Naive thymus-derived CD4-positive, alpha-beta T cell (primary cell): ENCODE measurements at regions not wholly inside any gene's neighbourhood (a gene's known extent, or its start where the extent isn't known, plus 50 kb on each side); places are given as distances from the start of the nearest gene placed in this dataset.

Experiments
- ATAC-seq: fragments of 150-1000 bp; cut with Tn5 transposase; 2 replicates; pipeline ENCODE4 v1.10.0; 2021; ENCODE audit warnings: mild to moderate bottlenecking, moderate library complexity
- CTCF ChIA-PET: fragments of 350-600 bp; sonication (Branson Sonifier 250); formaldehyde crosslinking; loops from one replicate; lab custom pipeline; 2021; ENCODE audit warnings: antibody characterized with exemption; lab: Charles Lee
- POLR2A ChIA-PET: fragments of 350-600 bp; sonication (Branson Sonifier 250); formaldehyde crosslinking; loops from one replicate; lab custom pipeline; 2021; ENCODE audit warnings: antibody characterized with exemption, inconsistent platforms; lab: Charles Lee
- DNase-seq, 9 donors: peaks; one replicate each; pipeline versions ENCODE4 v3.0.0 to v3.0.0-alpha.2; 2020 to 2022; ENCODE audit warnings: mixed read lengths in 1 of 9
- H3K27ac ChIP-seq: one replicate; pipeline ENCODE4 v1.7.0; 2013; ENCODE audit warnings: mild to moderate bottlenecking, low read depth, low read length, moderate library complexity
- H3K27me3 ChIP-seq, 2 donors: one replicate each; pipeline ENCODE4 v1.7.0; 2013; ENCODE audit warnings: low read length in 2 of 2, mild to moderate bottlenecking in 2 of 2, moderate library complexity in 2 of 2; ENCODE audit not compliant: control insufficient read depth in 2 of 2, insufficient read depth in 2 of 2
- H3K36me3 ChIP-seq, 3 experiments: 1 replicate in 2 of 3; 2 replicates in 1 of 3; pipeline ENCODE4 v1.7.0; 2013; ENCODE audit warnings: low read length in 3 of 3, mild to moderate bottlenecking in 3 of 3, moderate library complexity in 1 of 3; ENCODE audit not compliant: insufficient read depth in 3 of 3, control insufficient read depth in 2 of 3
- H3K4me1 ChIP-seq, 2 donors: one replicate each; pipeline ENCODE4 v1.7.0; 2013; ENCODE audit warnings: low read length in 2 of 2, mild to moderate bottlenecking in 2 of 2, moderate library complexity in 1 of 2; ENCODE audit not compliant: control insufficient read depth in 2 of 2, insufficient read depth in 2 of 2
- H3K4me3 ChIP-seq: 2 replicates; pipeline ENCODE4 v1.7.0; 2013; ENCODE audit warnings: mild to moderate bottlenecking, low read length
- H3K9me3 ChIP-seq, 3 experiments: 1 replicate in 2 of 3; 2 replicates in 1 of 3; pipeline ENCODE4 v1.7.0; 2013; ENCODE audit warnings: low read length in 3 of 3; ENCODE audit not compliant: control insufficient read depth in 2 of 3
- H3K27ac Mint-ChIP-seq, 9 donors: one replicate each; pipeline ENCODE4 v1.8.0; 2020 to 2022; ENCODE audit warnings: mixed read lengths in 9 of 9, mild to moderate bottlenecking in 8 of 9, moderate library complexity in 5 of 9, inconsistent platforms in 2 of 9
- H3K27me3 Mint-ChIP-seq, 5 donors: one replicate each; pipeline ENCODE4 v1.8.0; 2021 to 2022; ENCODE audit warnings: mixed read lengths in 5 of 5, mild to moderate bottlenecking in 1 of 5
- H3K36me3 Mint-ChIP-seq, 5 donors: one replicate each; pipeline ENCODE4 v1.8.0; 2020 to 2022; ENCODE audit warnings: mixed read lengths in 5 of 5, mild to moderate bottlenecking in 3 of 5, inconsistent platforms in 1 of 5
- H3K4me1 Mint-ChIP-seq, 7 donors: one replicate each; pipeline ENCODE4 v1.8.0; 2020 to 2022; ENCODE audit warnings: mixed read lengths in 7 of 7, mild to moderate bottlenecking in 3 of 7, inconsistent platforms in 1 of 7
- H3K4me3 Mint-ChIP-seq, 10 donors: one replicate each; pipeline ENCODE4 v1.8.0; 2020 to 2022; ENCODE audit warnings: mild to moderate bottlenecking in 10 of 10, mixed read lengths in 10 of 10, moderate library complexity in 6 of 10, inconsistent platforms in 2 of 10
- H3K9me3 Mint-ChIP-seq, 11 donors: one replicate each; pipeline ENCODE4 v1.8.0; 2020 to 2022; ENCODE audit warnings: mixed read lengths in 11 of 11, mild to moderate bottlenecking in 4 of 11, inconsistent platforms in 1 of 11, moderate library complexity in 1 of 11
- intact Hi-C, 2 donors: fragments of 100-400 bp; cut with micrococcal nuclease; formaldehyde crosslinking; loops; one replicate each; pipeline ENCODE4 v1.15.1; 2023

GRCh38 chr2:207449642-207450165 is 80.1 kb upstream of the CREB1 start:
- no peaks in the 10 kb centered on the region for H3K36me3 ChIP-seq
- Mint-ChIP-seq H3K9me3 (peaks cover 0 to 6% (median 0%) of the 10 kb centered on the region in 11 donors), H3K4me1 (no peaks in the 10 kb centered on the region), H3K4me3 (no peak overlapping the region), H3K36me3 (peaks cover 0 to 11% (median 4%) of the 10 kb centered on the region in 5 donors), H3K27me3 (peaks cover 0 to 10% (median 0%) of the 10 kb centered on the region in 5 donors), H3K27ac (no peak overlapping the region)
- intact Hi-C loops: no loop called here
- ChIA-PET POLR2A (interaction anchor here (0.6 kb wide), 1 partner anchor 635 kb away, joined by 3 read pairs; no protein-coding TSS in a partner anchor), CTCF (no interaction called here)
- no peaks in the 10 kb centered on the region for H3K9me3 ChIP-seq
- no peak overlapping the region for H3K27ac ChIP-seq
- ATAC-seq (no peak), DNase-seq (no peak)
- no peaks in the 10 kb centered on the region for H3K4me1 ChIP-seq
- H3K4me3 ChIP-seq: no peak overlapping the region
- H3K27me3 ChIP-seq: no peaks in the 10 kb centered on the region

- Mint-ChIP-seq H3K9me3 (peaks cover 0 to 6% (median 0%) of the 10 kb centered on the region in 11 donors), H3K36me3 (peaks cover 0 to 8% (median 4%) of the 10 kb centered on the region in 5 donors), H3K27ac (no peak overlapping the region), H3K27me3 (peaks cover 0 to 10% (median 0%) of the 10 kb centered on the region in 5 donors), H3K4me3 (no peak overlapping the region), H3K4me1 (no peaks in the 10 kb centered on the region)
- Histone ChIP-seq H3K4me3 (no peak overlapping the region), H3K27ac (no peak overlapping the region), H3K36me3 (no peaks in the 10 kb centered on the region), H3K4me1 (no peaks in the 10 kb centered on the region), H3K9me3 (no peaks in the 10 kb centered on the region), H3K27me3 (no peaks in the 10 kb centered on the region)
- no peak for DNase-seq
- CTCF ChIA-PET: no interaction called here
- intact Hi-C loops: no loop called here
- no peak for ATAC-seq
- POLR2A ChIA-PET: no interaction called here
Observed at GRCh38 chr2:207450186-207450585, 79.6 kb upstream of the CREB1 start.

GRCh38 chr2:207458582-207458981 is 71.2 kb upstream of the CREB1 start:
- H3K27ac ChIP-seq: no peak overlapping the region
- no peaks in the 10 kb centered on the region for H3K4me1 ChIP-seq
- Mint-ChIP-seq H3K9me3 (peaks cover 0 to 4% (median 0%) of the 10 kb centered on the region in 11 donors), H3K36me3 (peaks cover 0 to 9% (median 0%) of the 10 kb centered on the region in 5 donors), H3K27ac (no peak overlapping the region), H3K27me3 (no peaks in the 10 kb centered on the region), H3K4me3 (no peak overlapping the region), H3K4me1 (peaks cover 0 to 16% (median 4%) of the 10 kb centered on the region in 7 donors)
- intact Hi-C loops: no loop called here
- ChIA-PET CTCF (interaction anchor here (1.0 kb wide), 1 partner anchor 658 kb away, joined by 4 read pairs; no protein-coding TSS in a partner anchor), POLR2A (no interaction called here)
- no peaks in the 10 kb centered on the region for H3K27me3 ChIP-seq
- no peaks in the 10 kb centered on the region for H3K9me3 ChIP-seq
- H3K4me3 ChIP-seq: no peak overlapping the region
- H3K36me3 ChIP-seq: no peaks in the 10 kb centered on the region
- DNase-seq (no peak), ATAC-seq (no peak)

GRCh38 chr2:207459990-207460757 is 69.6 kb upstream of the CREB1 start:
- Histone ChIP-seq H3K9me3 (no peaks in the 10 kb centered on the region), H3K4me3 (no peak overlapping the region), H3K27ac (no peak overlapping the region), H3K36me3 (no peaks in the 10 kb centered on the region), H3K4me1 (no peaks in the 10 kb centered on the region), H3K27me3 (no peaks in the 10 kb centered on the region)
- peaks cover 0 to 20% (median 4%) of the 10 kb centered on the region in 7 donors for H3K4me1 Mint-ChIP-seq
- ATAC-seq (no peak), DNase-seq (no peak)
- H3K36me3 Mint-ChIP-seq: peaks cover 0 to 8% (median 0%) of the 10 kb centered on the region in 5 donors
- H3K4me3 Mint-ChIP-seq: no peak overlapping the region
- peak overlapping the region in 2 of 9 donors; percentile 28 to 56 for H3K27ac Mint-ChIP-seq
- H3K9me3 Mint-ChIP-seq: peaks cover 0 to under 1% (median 0%) of the 10 kb centered on the region in 11 donors
- POLR2A ChIA-PET: no interaction called here
- intact Hi-C loops: no loop called here
- no peaks in the 10 kb centered on the region for H3K27me3 Mint-ChIP-seq
- CTCF ChIA-PET: interaction anchor here (0.5 kb wide), 1 partner anchor 316 kb away, joined by 3 read pairs; no protein-coding TSS in a partner anchor

GRCh38 chr2:207463433-207463832 is 66.3 kb upstream of the CREB1 start:
- Histone ChIP-seq H3K27ac (no peak overlapping the region), H3K9me3 (no peaks in the 10 kb centered on the region), H3K36me3 (no peaks in the 10 kb centered on the region), H3K4me1 (no peaks in the 10 kb centered on the region), H3K4me3 (no peak overlapping the region), H3K27me3 (no peaks in the 10 kb centered on the region)
- ChIA-PET CTCF (no interaction called here), POLR2A (no interaction called here)
- ATAC-seq (no peak), DNase-seq (no peak)
- Mint-ChIP-seq H3K9me3 (no peaks in the 10 kb centered on the region), H3K4me1 (peaks cover 0 to 26% (median 4%) of the 10 kb centered on the region in 7 donors), H3K27me3 (no peaks in the 10 kb centered on the region), H3K36me3 (peaks cover 0 to 12% (median 0%) of the 10 kb centered on the region in 5 donors), H3K27ac (peak overlapping the region in 1 of 9 donors; percentile 72), H3K4me3 (no peak overlapping the region)
- intact Hi-C loops: no loop called here

- Mint-ChIP-seq H3K9me3 (no peaks in the 10 kb centered on the region), H3K36me3 (peaks cover 0 to 12% (median 0%) of the 10 kb centered on the region in 5 donors), H3K4me1 (peaks cover 0 to 26% (median 4%) of the 10 kb centered on the region in 7 donors), H3K27me3 (no peaks in the 10 kb centered on the region), H3K4me3 (no peak overlapping the region), H3K27ac (peak overlapping the region in 1 of 9 donors; percentile 17)
- ATAC-seq: no peak
- POLR2A ChIA-PET: no interaction called here
- intact Hi-C loops: no loop called here
- H3K27ac ChIP-seq: no peak overlapping the region
- no peaks in the 10 kb centered on the region for H3K9me3 ChIP-seq
- no peaks in the 10 kb centered on the region for H3K27me3 ChIP-seq
- DNase-seq: no peak
- CTCF ChIA-PET: no interaction called here
- no peaks in the 10 kb centered on the region for H3K4me1 ChIP-seq
- no peaks in the 10 kb centered on the region for H3K36me3 ChIP-seq
- H3K4me3 ChIP-seq: no peak overlapping the region
Observed at GRCh38 chr2:207464007-207464406, 65.8 kb upstream of the CREB1 start.
